ENCODE measurements at regions not wholly inside any gene's neighbourhood (a gene's known extent, or its start where the extent isn't known, plus 50 kb on each side); places are given as distances from the start of the nearest gene placed in this dataset.

DNA sequence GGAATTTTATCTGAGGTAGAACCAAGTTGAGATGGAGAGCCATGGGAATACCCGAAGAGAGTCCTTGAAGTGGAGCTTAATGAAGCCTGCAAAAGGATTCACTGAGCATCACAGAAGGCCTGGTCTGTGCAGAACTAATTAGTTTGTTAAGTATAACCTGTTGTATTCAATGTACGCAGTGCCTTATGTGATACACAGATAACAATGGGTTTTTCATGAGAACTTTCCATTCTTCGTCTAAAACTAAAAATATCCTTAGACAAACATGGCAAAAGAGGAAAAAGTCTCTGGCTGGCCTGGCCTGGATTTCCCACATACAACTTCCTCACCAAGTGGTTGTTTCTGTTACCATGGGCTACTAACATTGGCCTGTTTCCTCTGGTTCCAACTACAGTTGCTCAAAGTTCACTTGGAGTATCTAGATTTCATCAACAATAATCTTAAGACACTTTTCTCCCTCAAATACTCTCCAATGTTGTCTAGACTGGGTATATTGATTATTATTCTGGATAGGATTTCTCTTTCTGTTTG is 237.6 kb upstream of the ZNF462 start:
- Histone ChIP-seq H2AFZ (replicated peaks) (no peak overlapping the region), H3K9ac (no peak overlapping the region), H3K4me3 (no peak overlapping the region), H3K4me1 (peaks cover 37% of the 10 kb centered on the region), H3F3A (ENCODE audit: low read depth) (peaks cover 22% of the 10 kb centered on the region), H4K20me1 (ENCODE audit: low read depth) (no peaks in the 10 kb centered on the region), H3K9me3 (ENCODE audit: low read depth) (no peaks in the 10 kb centered on the region), H3K36me3 (no peaks in the 10 kb centered on the region), H3K4me2 (no peak overlapping the region), H3K79me2 (ENCODE audit: low read depth) (no peaks in the 10 kb centered on the region), H3K27me3 (no peaks in the 10 kb centered on the region), H3K27ac (no peak overlapping the region)
- peaks cover 31% of the 10 kb centered on the region for H3K4me1 Mint-ChIP-seq
- DNase-seq (ENCODE audit: low spot score), result no peak
- no peak for TF ChIP-seq CTCF (IDR thresholded peaks at IDR 0.05)
- no peak for TF ChIP-seq EZH2phosphoT487 (IDR thresholded peaks at IDR 0.05)
- no peaks in the 10 kb centered on the region for H3K9me3 Mint-ChIP-seq
- no peaks in the 10 kb centered on the region for H3K27me3 Mint-ChIP-seq (ENCODE audit: insufficient read depth, low read depth)
- no peak overlapping the region for H3K27ac Mint-ChIP-seq
- no peak overlapping the region for H3K4me3 Mint-ChIP-seq
- H3K36me3 Mint-ChIP-seq, result no peaks in the 10 kb centered on the region

DNA sequence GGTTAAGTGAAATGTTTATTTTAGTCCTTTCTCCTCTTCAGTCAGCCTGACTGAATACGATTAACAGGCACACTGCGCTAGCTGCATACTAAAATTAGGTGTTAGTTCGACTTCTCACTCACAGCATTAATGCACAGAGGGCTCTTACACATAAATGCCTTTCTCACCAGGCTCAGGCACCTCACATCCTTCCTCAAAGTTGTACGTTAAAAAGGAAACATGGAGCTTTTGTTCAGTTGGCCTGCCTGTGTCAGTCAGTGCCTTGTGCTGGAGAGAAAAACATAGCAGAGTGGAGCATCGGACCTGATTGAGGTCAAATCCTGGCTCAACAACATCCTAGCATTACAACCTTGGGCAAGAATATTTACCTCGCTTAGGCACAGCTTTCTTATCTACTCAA is 236.0 kb upstream of the ZNF462 start:
- Mint-ChIP-seq H3K27me3 (ENCODE audit: insufficient read depth, low read depth) (no peaks in the 10 kb centered on the region), H3K27ac (peak overlapping the region; percentile 24), H3K4me3 (no peak overlapping the region), H3K9me3 (no peaks in the 10 kb centered on the region), H3K36me3 (no peaks in the 10 kb centered on the region), H3K4me1 (peaks cover 15% of the 10 kb centered on the region)
- Histone ChIP-seq H3K9me3 (ENCODE audit: low read depth) (no peaks in the 10 kb centered on the region), H3K4me3 (no peak overlapping the region), H4K20me1 (ENCODE audit: low read depth) (no peaks in the 10 kb centered on the region), H2AFZ (replicated peaks) (peak overlapping the region; percentile 70), H3K4me2 (no peak overlapping the region), H3K4me1 (peaks cover 21% of the 10 kb centered on the region), H3F3A (ENCODE audit: low read depth) (peaks cover 6% of the 10 kb centered on the region), H3K27ac (no peak overlapping the region), H3K36me3 (no peaks in the 10 kb centered on the region), H3K27me3 (no peaks in the 10 kb centered on the region), H3K79me2 (ENCODE audit: low read depth) (no peaks in the 10 kb centered on the region), H3K9ac (no peak overlapping the region)
- DNase-seq (ENCODE audit: low spot score), result no peak
- TF ChIP-seq EZH2 (IDR thresholded peaks at IDR 0.05) (no peak), EZH2phosphoT487 (IDR thresholded peaks at IDR 0.05) (no peak), CTCF (IDR thresholded peaks at IDR 0.05) (no peak)

DNA sequence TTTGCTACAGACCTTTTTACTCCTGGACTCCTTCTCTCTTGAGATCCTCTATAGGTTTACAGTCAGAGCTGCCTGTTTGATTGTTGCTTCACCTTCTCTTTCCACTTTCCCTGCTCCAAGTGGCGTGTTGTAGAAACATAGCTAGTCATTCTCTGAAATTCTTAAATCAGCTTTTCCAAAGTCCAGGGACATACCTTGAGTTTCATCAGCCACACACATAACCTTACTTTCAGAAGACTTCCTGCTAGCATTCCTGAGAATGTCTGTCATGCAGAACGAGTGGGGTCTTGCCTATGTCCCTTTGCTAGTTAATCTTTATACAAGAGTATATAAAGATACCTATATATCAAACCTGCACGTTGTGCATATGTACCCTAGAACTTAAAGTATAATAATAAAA is 230.3 kb upstream of the ZNF462 start:
- Histone ChIP-seq H3K9me3 (ENCODE audit: low read depth) (no peaks in the 10 kb centered on the region), H3K79me2 (ENCODE audit: low read depth) (no peaks in the 10 kb centered on the region), H3K27ac (no peak overlapping the region), H3K4me2 (no peak overlapping the region), H3K36me3 (no peaks in the 10 kb centered on the region), H3K4me1 (no peaks in the 10 kb centered on the region), H2AFZ (replicated peaks) (no peak overlapping the region), H3F3A (ENCODE audit: low read depth) (no peaks in the 10 kb centered on the region), H3K4me3 (no peak overlapping the region), H3K27me3 (no peaks in the 10 kb centered on the region), H4K20me1 (ENCODE audit: low read depth) (no peaks in the 10 kb centered on the region), H3K9ac (no peak overlapping the region)
- TF ChIP-seq EZH2phosphoT487 (IDR thresholded peaks at IDR 0.05) (no peak), EZH2 (IDR thresholded peaks at IDR 0.05) (no peak), CTCF (IDR thresholded peaks at IDR 0.05) (no peak)
- H3K27ac Mint-ChIP-seq, result no peak overlapping the region
- H3K27me3 Mint-ChIP-seq (ENCODE audit: insufficient read depth, low read depth), result no peaks in the 10 kb centered on the region
- H3K4me1 Mint-ChIP-seq, result no peaks in the 10 kb centered on the region
- no peak for DNase-seq (ENCODE audit: low spot score)
- H3K9me3 Mint-ChIP-seq, result no peaks in the 10 kb centered on the region
- H3K36me3 Mint-ChIP-seq, result no peaks in the 10 kb centered on the region
- no peak overlapping the region for H3K4me3 Mint-ChIP-seq

Data from neural progenitor cell (in vitro differentiated cells).